ENCODE measurements at regions not wholly inside any gene's neighbourhood (a gene's known extent, or its start where the extent isn't known, plus 50 kb on each side); places are given as distances from the start of the nearest gene placed in this dataset.

GRCh38 chr18:22018366-22018765 lies 151.0 kb upstream of the GATA6 start (continued):
- TF ChIP-seq GPBP1L1 (CRISPR knock-in tag; IDR thresholded peaks at IDR 0.05) (no peak), KDM4B (CRISPR knock-in tag; IDR thresholded peaks at IDR 0.05) (no peak), EP300 (IDR thresholded peaks at IDR 0.05; ENCODE audit: low read depth in 2 of 2, low read length in 2 of 2) (peak in 1 of 2 experiments; percentile 77; a peak in 2 of 4 replicates), EP300 (CRISPR knock-in tag; IDR thresholded peaks at IDR 0.05; ENCODE audit: borderline replicate concordance) (no peak; the same call in 1 of the 2 replicates), ZNF572 (CRISPR knock-in tag; IDR thresholded peaks at IDR 0.05) (no peak), HMGXB3 (CRISPR knock-in tag; IDR thresholded peaks at IDR 0.05; ENCODE audit: borderline replicate concordance) (no peak), ZNF33A (CRISPR knock-in tag; IDR thresholded peaks at IDR 0.05; ENCODE audit: borderline replicate concordance) (no peak), TP53 (CRISPR knock-in tag; conservative IDR thresholded peaks at IDR 0.05) (no peak), TBP (CRISPR knock-in tag; IDR thresholded peaks at IDR 0.05) (no peak), ZBTB7B (CRISPR knock-in tag; IDR thresholded peaks at IDR 0.05) (peak; percentile 51; the same call in 1 of the 2 replicates), HNRNPUL1 (IDR thresholded peaks at IDR 0.05; ENCODE audit: low read depth, low read length) (no peak), ZNF143 (CRISPR knock-in tag; IDR thresholded peaks at IDR 0.05) (no peak), ZBTB39 (CRISPR knock-in tag; IDR thresholded peaks at IDR 0.05) (no peak), THAP7 (CRISPR knock-in tag; IDR thresholded peaks at IDR 0.05) (no peak), ZNF230 (CRISPR knock-in tag; IDR thresholded peaks at IDR 0.05) (no peak), PHB2 (IDR thresholded peaks at IDR 0.05; ENCODE audit: partially characterized antibody) (no peak), FOXP4 (CRISPR knock-in tag; IDR thresholded peaks at IDR 0.05) (peak; percentile 59)
